Liver (tissue), 8 donors: ENCODE measurements at regions not wholly inside any gene's neighbourhood (a gene's known extent, or its start where the extent isn't known, plus 50 kb on each side); places are given as distances from the start of the nearest gene placed in this dataset.

Experiments
- DNase-seq: peaks from one replicate; pipeline ENCODE4 v3.0.0-alpha.2; 2017; ENCODE audit warnings: low spot score
- H3K27ac ChIP-seq, 2 donors: one replicate each; pipeline ENCODE4 v1.7.0; 2013; ENCODE audit warnings: inconsistent platforms in 2 of 2, low read length in 2 of 2, control low read depth in 1 of 2, low read depth in 1 of 2, mild to moderate bottlenecking in 1 of 2
- H3K27me3 ChIP-seq, 4 donors: one replicate each; pipeline versions ENCODE4 v1.6.1 to v1.7.0; 2013; ENCODE audit warnings: low read length in 3 of 4, inconsistent platforms in 1 of 4, mild to moderate bottlenecking in 1 of 4, moderate library complexity in 1 of 4; ENCODE audit not compliant: control insufficient read depth in 4 of 4, insufficient read depth in 4 of 4
- H3K36me3 ChIP-seq, 4 donors: one replicate each; pipeline versions ENCODE4 v1.6.1 to v1.7.0; 2013; ENCODE audit warnings: low read length in 3 of 4, mild to moderate bottlenecking in 3 of 4, low read depth in 1 of 4, moderate library complexity in 1 of 4; ENCODE audit not compliant: control insufficient read depth in 4 of 4, insufficient read depth in 3 of 4
- H3K4me1 ChIP-seq, 4 donors: one replicate each; pipeline versions ENCODE4 v1.6.1 to v1.7.0; 2013; ENCODE audit warnings: low read length in 3 of 4, mild to moderate bottlenecking in 3 of 4, moderate library complexity in 1 of 4; ENCODE audit not compliant: control insufficient read depth in 4 of 4, insufficient read depth in 4 of 4
- H3K4me3 ChIP-seq, 3 donors: one replicate each; pipeline versions ENCODE4 v1.6.1 to v1.7.0; 2013; ENCODE audit warnings: low read length in 3 of 3, control low read depth in 1 of 3, low read depth in 1 of 3, mild to moderate bottlenecking in 1 of 3
- H3K9ac ChIP-seq, 2 donors: one replicate each; pipeline ENCODE4 v1.7.0; 2013; ENCODE audit warnings: low read length in 2 of 2, mild to moderate bottlenecking in 2 of 2, moderate library complexity in 2 of 2, control low read depth in 1 of 2, low read depth in 1 of 2
- H3K9me3 ChIP-seq, 4 donors: one replicate each; pipeline versions ENCODE4 v1.6.1 to v1.7.0; 2013; ENCODE audit warnings: low read length in 3 of 4; ENCODE audit not compliant: control insufficient read depth in 4 of 4
- ATF3 ChIP-seq: IDR thresholded peaks from 2 replicates; pipeline ENCODE4 v1.6.1; 2016; ENCODE audit warnings: antibody characterized with exemption
- CTCF ChIP-seq: fragments of 150-350 bp; IDR thresholded peaks from 2 replicates; pipeline ENCODE4 v1.5.1; 2017; ENCODE audit warnings: improper control_type of control experiment, low read depth, low read length; ENCODE audit not compliant: missing input control
- EGR1 ChIP-seq, 2 donors: IDR thresholded peaks; 2 replicates each; pipeline ENCODE4 v1.6.1; 2016 to 2018; ENCODE audit warnings: antibody characterized with exemption in 2 of 2, low read depth in 2 of 2
- FOXA1 ChIP-seq: IDR thresholded peaks from 2 replicates; pipeline ENCODE4 v1.6.1; 2016; ENCODE audit warnings: antibody characterized with exemption
- FOXA2 ChIP-seq: IDR thresholded peaks from 2 replicates; pipeline ENCODE4 v1.6.1; 2016; ENCODE audit warnings: antibody characterized with exemption
- GABPA ChIP-seq, 2 donors: IDR thresholded peaks in 1 of 2; conservative IDR thresholded peaks in 1 of 2; 2 replicates each; pipeline ENCODE4 v1.6.1; 2016; ENCODE audit warnings: antibody characterized with exemption in 2 of 2, mild to moderate bottlenecking in 1 of 2, moderate library complexity in 1 of 2
- HNF4A ChIP-seq, 2 donors: conservative IDR thresholded peaks; 2 replicates each; pipeline ENCODE4 v1.6.1; 2016; ENCODE audit warnings: antibody characterized with exemption in 2 of 2, mild to moderate bottlenecking in 2 of 2
- HNF4G ChIP-seq: IDR thresholded peaks from 2 replicates; pipeline ENCODE4 v1.6.1; 2016; ENCODE audit warnings: antibody characterized with exemption
- JUND ChIP-seq, 2 donors: IDR thresholded peaks; 2 replicates each; pipeline ENCODE4 v1.6.1; 2016; ENCODE audit warnings: antibody characterized with exemption in 2 of 2
- MAX ChIP-seq: IDR thresholded peaks from 2 replicates; pipeline ENCODE4 v1.6.1; 2016; ENCODE audit warnings: antibody characterized with exemption
- RAD21 ChIP-seq, 2 donors: IDR thresholded peaks; 2 replicates each; pipeline ENCODE4 v1.6.1; 2016; ENCODE audit warnings: antibody characterized with exemption in 2 of 2, mild to moderate bottlenecking in 2 of 2
- REST ChIP-seq: IDR thresholded peaks from 2 replicates; pipeline ENCODE4 v1.6.1; 2016; ENCODE audit warnings: antibody characterized with exemption, mild to moderate bottlenecking
- RXRA ChIP-seq, 2 donors: IDR thresholded peaks; 2 replicates each; pipeline ENCODE4 v1.6.1; 2017 to 2018; ENCODE audit warnings: antibody characterized with exemption in 2 of 2, mild to moderate bottlenecking in 1 of 2
- SP1 ChIP-seq: IDR thresholded peaks from 2 replicates; pipeline ENCODE4 v1.6.1; 2018; ENCODE audit warnings: antibody characterized with exemption, mild to moderate bottlenecking
- TAF1 ChIP-seq: conservative IDR thresholded peaks from 2 replicates; pipeline ENCODE4 v1.6.1; 2016; ENCODE audit warnings: antibody characterized with exemption, mild to moderate bottlenecking
- YY1 ChIP-seq: IDR thresholded peaks from 2 replicates; pipeline ENCODE4 v1.6.1; 2016; ENCODE audit warnings: antibody characterized with exemption, mild to moderate bottlenecking
- ZBTB33 ChIP-seq: IDR thresholded peaks from 2 replicates; pipeline ENCODE4 v1.6.1; 2016; ENCODE audit warnings: antibody characterized with exemption
- WGBS: extraction: QIAGEN DNeasy Blood & Tissue Kit; methylation state at CpG from one replicate; pipeline ENCODE4 v1.1.7; 2013; 5-methylcytosine and 5-hydroxymethylcytosine counted together
- donor health status: healthy.
- donor health status: healthy.
- donor health status: healthy.
- donor health status: healthy.
- donor health status: healthy.

- H3K9me3 ChIP-seq, result no peaks in the 10 kb centered on the region
- H3K27ac ChIP-seq, result peak overlapping the region; percentile 47 to 52
- H3K4me1 ChIP-seq, result peaks cover 9 to 55% (median 33%) of the 10 kb centered on the region in 4 donors
- H3K27me3 ChIP-seq, result no peaks in the 10 kb centered on the region
- WGBS, result 40% methylated on average over 5 of the region's 5 CpGs
- H3K4me3 ChIP-seq, result no peak overlapping the region
- no peak for DNase-seq
- TF ChIP-seq FOXA1 (no peak), MAX (no peak), RAD21 (IDR thresholded peaks at IDR 0.05) (no peak), SP1 (no peak), HNF4G (no peak), HNF4A (conservative IDR thresholded peaks at IDR 0.05) (no peak), ZBTB33 (no peak), REST (peak; percentile 0), JUND (IDR thresholded peaks at IDR 0.05) (no peak)
- no peaks in the 10 kb centered on the region for H3K36me3 ChIP-seq
- H3K9ac ChIP-seq, result peak overlapping the region in 1 of 2 donors; percentile 64
Observed at GRCh38 chr1:67556297-67556900, 126.2 kb upstream of the SERBP1 start.

- Histone ChIP-seq H3K9ac (peak overlapping the region in 1 of 2 donors; percentile 43), H3K4me1 (peaks cover 6 to 57% (median 43%) of the 10 kb centered on the region in 4 donors), H3K36me3 (no peaks in the 10 kb centered on the region), H3K27me3 (no peaks in the 10 kb centered on the region), H3K27ac (peak overlapping the region; percentile 73 to 76), H3K9me3 (no peaks in the 10 kb centered on the region), H3K4me3 (no peak overlapping the region)
- DNase-seq, result no peak
- 70% methylated on average over 11 of the region's 11 CpGs for WGBS
- no peak for TF ChIP-seq ATF3
- TF ChIP-seq HNF4G, result peak; percentile 31
- TF ChIP-seq CTCF, result no peak
- no peak for TF ChIP-seq GABPA (IDR thresholded peaks at IDR 0.05 in 1 of 2, conservative IDR thresholded peaks at IDR 0.05 in 1 of 2)
- TF ChIP-seq FOXA1, result no peak
- TF ChIP-seq RXRA (IDR thresholded peaks at IDR 0.05), result no peak
- peak; percentile 16 for TF ChIP-seq YY1
- no peak for TF ChIP-seq FOXA2
- no peak for TF ChIP-seq RAD21 (IDR thresholded peaks at IDR 0.05)
- no peak for TF ChIP-seq EGR1 (IDR thresholded peaks at IDR 0.05; ENCODE audit: low read depth in 2 of 2)
- TF ChIP-seq REST, result no peak
- TF ChIP-seq TAF1, result no peak
- no peak for TF ChIP-seq ZBTB33
Observed at GRCh38 chr1:67557696-67558448, 127.1 kb upstream of the GADD45A start.
